ENCODE measurements at regions not wholly inside any gene's neighbourhood (a gene's known extent, or its start where the extent isn't known, plus 50 kb on each side); places are given as distances from the start of the nearest gene placed in this dataset.

GRCh38 chr14:101035466-101036225, 132.1 kb upstream of the RTL1 start:
- no peak for TF ChIP-seq CTCF (IDR thresholded peaks at IDR 0.05; ENCODE audit: insufficient read depth, low read depth, low read length)
- DNase-seq (ENCODE audit: low read depth), result no peak
- no peak overlapping the region for H3K4me3 ChIP-seq (ENCODE audit: low read depth, low read length)

GRCh38 chr14:101037021-101037817, 133.7 kb upstream of the RTL1 start:
- no peak for DNase-seq (ENCODE audit: low read depth)
- H3K4me3 ChIP-seq (ENCODE audit: low read depth, low read length), result no peak overlapping the region
- TF ChIP-seq CTCF (IDR thresholded peaks at IDR 0.05; ENCODE audit: insufficient read depth, low read depth, low read length), result no peak

- no peak overlapping the region for H3K4me3 ChIP-seq (ENCODE audit: low read depth, low read length)
- DNase-seq (ENCODE audit: low read depth), result no peak
- no peak for TF ChIP-seq CTCF (IDR thresholded peaks at IDR 0.05; ENCODE audit: insufficient read depth, low read depth, low read length)
Measured at GRCh38 chr14:101039031-101039754, 135.7 kb upstream of the RTL1 start.

GRCh38 chr14:101039755-101040138, 136.2 kb upstream of the RTL1 start:
- no peak for DNase-seq (ENCODE audit: low read depth)
- H3K4me3 ChIP-seq (ENCODE audit: low read depth, low read length), result no peak overlapping the region
- no peak for TF ChIP-seq CTCF (IDR thresholded peaks at IDR 0.05; ENCODE audit: insufficient read depth, low read depth, low read length)

- TF ChIP-seq CTCF (IDR thresholded peaks at IDR 0.05; ENCODE audit: insufficient read depth, low read depth, low read length), result no peak
- no peak for DNase-seq (ENCODE audit: low read depth)
- no peak overlapping the region for H3K4me3 ChIP-seq (ENCODE audit: low read depth, low read length)
Measured at GRCh38 chr14:101040538-101041442, 137.3 kb upstream of the RTL1 start.

- no peak for TF ChIP-seq CTCF (IDR thresholded peaks at IDR 0.05; ENCODE audit: insufficient read depth, low read depth, low read length)
- no peak for DNase-seq (ENCODE audit: low read depth)
- H3K4me3 ChIP-seq (ENCODE audit: low read depth, low read length), result no peak overlapping the region
Measured at GRCh38 chr14:101043891-101044290, 140.4 kb upstream of the RTL1 start.
